Sciatic nerve (tissue), 2 donors: ENCODE measurements at regions not wholly inside any gene's neighbourhood (a gene's known extent, or its start where the extent isn't known, plus 50 kb on each side); places are given as distances from the start of the nearest gene placed in this dataset.

ENCODE experiments used
- ATAC-seq: fragments of 200-7000 bp; cut with Tn5 transposase; one replicate; pipeline ENCODE4 v1.9.1; 2020; ENCODE audit warnings: mild to moderate bottlenecking, moderate library complexity
- DNase-seq: peaks from one replicate; pipeline ENCODE4 v3.0.0-alpha.2; 2020; ENCODE audit warnings: low spot score
- intact Hi-C: fragments of 100-400 bp; cut with DNase I; formaldehyde crosslinking; loops from one replicate; pipeline ENCODE4 v1.14.2; 2022
- donor health status: DM: no; HTN: no; CAD: no.
- donor health status: DM: no; HTN: no; CAD: no.

GRCh38 chr13:33891196-33891742, 73.3 kb downstream of the RFC3 start:
- no peak for DNase-seq
- intact Hi-C loops, result no loop called here
- no peak for ATAC-seq

- ATAC-seq (no peak), DNase-seq (no peak)
- intact Hi-C loops, result no loop called here
These were observed 75.6 kb downstream of the RFC3 start for GRCh38 chr13:33893559-33893958.

DNA sequence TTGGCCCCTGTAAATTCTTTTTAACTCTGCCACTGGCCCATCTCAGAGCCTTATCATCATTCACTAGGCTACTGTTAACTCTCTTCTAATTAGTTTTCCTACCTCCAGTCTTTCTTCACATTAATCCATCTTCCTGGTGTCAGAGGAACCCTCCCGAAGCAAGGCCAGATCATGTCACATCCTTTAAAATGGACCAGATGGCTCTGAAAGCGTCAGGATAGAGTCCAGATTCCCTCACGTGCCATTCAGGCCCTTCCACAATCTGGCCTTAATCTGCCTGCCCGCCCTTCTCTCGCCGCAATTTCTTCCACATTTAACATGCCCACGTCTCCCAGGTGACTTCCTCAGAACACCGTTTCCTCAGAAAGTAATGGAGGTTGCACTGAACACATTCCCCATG, 86.5 kb downstream of the RFC3 start:
- DNase-seq, result no peak
- ATAC-seq, result no peak
- intact Hi-C loops, result no loop called here

DNA sequence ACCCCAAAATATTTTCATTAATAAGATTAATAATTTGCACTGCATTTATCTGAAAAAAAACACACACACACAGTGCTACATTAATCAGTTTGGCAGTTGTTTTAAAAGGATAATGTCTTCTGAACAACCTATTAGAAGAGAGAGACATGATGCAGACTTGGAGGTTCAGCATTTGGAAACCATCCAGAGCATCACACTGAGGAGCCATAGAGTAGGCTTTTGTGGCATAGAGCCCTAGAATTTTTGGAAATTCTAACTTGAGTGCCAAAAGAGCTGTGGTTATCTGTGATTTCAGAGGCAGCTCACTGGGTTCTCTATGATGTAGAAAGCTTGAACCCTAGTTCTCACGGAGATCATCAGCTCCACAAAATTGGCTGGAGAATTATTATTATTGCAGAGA, 90.2 kb downstream of the RFC3 start:
- no peak for ATAC-seq
- DNase-seq, result no peak
- intact Hi-C loops, result no loop called here

- intact Hi-C loops, result no loop called here
- ATAC-seq, result no peak
- no peak for DNase-seq
These were observed 92.3 kb downstream of the RFC3 start for GRCh38 chr13:33910255-33910654.

DNA sequence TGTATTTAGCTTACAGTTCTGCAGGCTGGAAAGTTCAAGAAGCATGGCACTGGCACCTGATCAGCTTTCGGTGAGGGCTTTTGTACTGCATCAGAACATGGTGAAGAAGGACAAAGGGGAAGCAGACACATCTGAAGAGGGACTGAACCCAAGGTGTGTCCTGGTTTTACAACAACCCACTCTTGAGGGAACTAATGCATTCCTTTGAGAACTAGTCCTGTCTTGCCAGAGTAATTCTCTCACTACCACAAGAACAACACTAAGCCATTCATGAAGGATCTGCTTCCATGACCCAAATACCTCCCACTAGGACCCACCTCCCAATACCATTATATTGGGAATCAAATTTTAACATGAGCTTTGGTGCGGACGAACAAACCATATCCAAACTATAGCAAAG, 93.6 kb downstream of the RFC3 start:
- ATAC-seq (no peak), DNase-seq (no peak)
- intact Hi-C loops, result no loop called here

DNA sequence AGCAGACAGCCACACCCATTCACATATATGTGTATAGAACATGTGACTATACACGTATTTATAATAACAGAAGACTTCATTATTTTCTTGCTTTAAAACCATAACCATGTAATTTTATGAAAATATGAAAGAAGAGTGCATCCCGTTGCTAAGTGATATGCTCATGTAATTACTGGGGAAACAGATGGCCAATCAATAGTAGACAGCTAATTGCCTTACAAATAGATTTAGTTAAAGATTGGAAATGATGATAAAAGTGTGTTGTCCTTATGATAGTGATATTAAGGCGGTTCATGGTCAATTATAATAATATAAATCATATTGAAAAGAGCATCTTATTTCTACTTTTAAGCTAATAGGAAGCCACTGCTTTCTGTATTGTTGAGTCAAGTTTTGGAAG, 95.9 kb downstream of the RFC3 start:
- ATAC-seq, result no peak
- intact Hi-C loops, result no loop called here
- no peak for DNase-seq

GRCh38 chr13:33917190-33917589, 99.2 kb downstream of the RFC3 start:
- intact Hi-C loops, result no loop called here
- DNase-seq (no peak), ATAC-seq (no peak)

GRCh38 chr13:33918199-33918932, 100.4 kb downstream of the RFC3 start:
- intact Hi-C loops, result no loop called here
- ATAC-seq, result no peak
- no peak for DNase-seq

GRCh38 chr13:33919120-33919519, 101.2 kb downstream of the RFC3 start:
- intact Hi-C loops, result no loop called here
- ATAC-seq (no peak), DNase-seq (no peak)

GRCh38 chr13:33925563-33925962, 107.6 kb downstream of the RFC3 start:
- ATAC-seq, result no peak
- intact Hi-C loops, result no loop called here

DNA sequence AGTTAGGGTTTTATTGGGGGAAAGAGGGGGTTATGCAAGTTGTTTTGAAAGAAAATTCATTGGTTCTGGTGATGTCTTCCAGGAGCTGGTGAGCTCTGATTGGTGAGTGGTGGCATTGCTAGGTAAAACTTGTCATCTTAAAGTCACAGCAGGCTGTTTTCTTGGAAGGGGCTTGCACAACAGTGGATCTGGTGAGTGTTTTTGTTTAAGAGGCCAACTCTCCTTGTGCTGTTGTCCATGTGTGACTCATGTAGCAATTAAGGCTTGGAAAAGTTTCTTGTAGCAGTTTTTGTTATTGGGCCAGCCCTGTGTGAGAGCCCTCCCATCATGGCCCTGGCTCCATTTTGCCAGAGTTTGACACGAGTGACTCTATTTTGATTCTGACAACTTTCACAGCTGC, 109.4 kb downstream of the RFC3 start:
- peak; percentile 55 for ATAC-seq
- intact Hi-C loops, result no loop called here
- no peak for DNase-seq

More at GRCh38 chr13:33925563-33925962, 107.6 kb downstream of the RFC3 start:
- DNase-seq, result no peak

- DNase-seq (no peak), ATAC-seq (peak; percentile 80)
- intact Hi-C loops, result no loop called here
These were observed 113.7 kb downstream of the RFC3 start for GRCh38 chr13:33931397-33932311.

DNA sequence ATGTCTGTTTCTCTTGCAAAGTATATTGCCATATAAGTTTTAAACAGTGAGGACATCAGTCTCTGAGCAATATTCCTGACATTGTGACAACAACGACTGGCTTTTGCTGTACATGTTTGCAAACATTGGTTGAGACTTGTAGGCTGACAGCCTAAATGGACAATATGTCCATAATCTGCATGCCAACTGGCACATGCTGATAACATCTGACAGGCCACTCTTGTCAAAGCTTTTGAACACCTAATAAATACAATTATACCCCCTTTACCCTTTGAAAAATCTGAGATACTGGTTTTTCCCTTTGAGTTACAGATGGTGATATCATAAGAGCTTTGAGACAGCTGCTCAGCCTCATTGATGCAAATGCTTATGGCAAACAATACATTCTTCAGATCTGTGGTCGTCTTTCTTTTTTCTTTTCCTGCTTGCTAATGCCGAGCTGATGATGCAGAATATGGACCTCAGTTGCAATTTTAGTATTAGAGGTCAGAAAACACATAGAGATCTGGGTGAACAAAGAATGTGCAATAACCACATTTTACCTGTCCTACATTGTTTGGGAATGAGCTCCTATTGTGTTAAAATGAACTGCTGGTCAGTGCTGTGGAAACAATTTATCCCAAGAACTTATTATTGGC, 114.9 kb downstream of the RFC3 start:
- intact Hi-C loops, result no loop called here
- ATAC-seq (no peak), DNase-seq (no peak)

DNA sequence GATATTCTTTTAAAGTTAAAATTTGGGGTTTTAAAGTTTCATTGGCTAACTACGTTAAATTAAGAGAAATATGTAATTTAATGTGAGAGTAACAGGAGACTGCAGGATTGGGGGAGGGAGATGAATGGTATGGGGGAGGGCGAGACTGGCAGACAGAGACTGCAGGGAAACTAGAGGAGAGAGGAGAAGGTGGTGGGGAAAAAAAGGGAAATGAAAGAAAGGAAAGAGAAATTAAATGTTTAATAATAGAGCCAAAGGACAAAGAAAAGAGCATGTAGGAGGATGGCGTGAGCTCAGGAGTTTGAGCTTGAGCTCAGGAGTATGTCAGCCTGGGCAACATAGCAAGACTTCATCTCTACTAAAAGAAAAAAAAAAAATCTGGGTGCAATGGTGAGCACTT, 115.9 kb downstream of the RFC3 start:
- ATAC-seq, result no peak
- intact Hi-C loops, result no loop called here
- no peak for DNase-seq

DNA sequence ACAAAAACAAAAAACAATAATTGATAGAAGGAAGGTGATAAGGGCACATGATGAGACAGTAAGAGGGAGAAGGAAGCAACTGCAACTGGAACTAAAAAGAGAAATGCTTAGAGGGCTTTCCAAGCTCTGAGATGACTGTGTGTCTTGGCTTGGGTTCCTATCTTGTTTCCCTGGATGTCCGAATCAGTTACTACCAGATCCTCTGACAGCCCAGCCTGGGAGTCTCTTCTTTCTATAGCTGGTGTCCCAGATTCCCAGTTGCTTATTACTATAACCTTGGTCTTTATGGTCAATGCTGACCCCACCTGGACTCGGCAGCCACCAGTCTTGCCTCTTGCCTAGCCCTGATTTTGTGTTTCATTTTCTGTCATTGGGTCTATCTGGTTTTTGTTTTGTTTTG, 116.4 kb downstream of the RFC3 start:
- intact Hi-C loops, result no loop called here
- ATAC-seq (no peak), DNase-seq (no peak)

DNA sequence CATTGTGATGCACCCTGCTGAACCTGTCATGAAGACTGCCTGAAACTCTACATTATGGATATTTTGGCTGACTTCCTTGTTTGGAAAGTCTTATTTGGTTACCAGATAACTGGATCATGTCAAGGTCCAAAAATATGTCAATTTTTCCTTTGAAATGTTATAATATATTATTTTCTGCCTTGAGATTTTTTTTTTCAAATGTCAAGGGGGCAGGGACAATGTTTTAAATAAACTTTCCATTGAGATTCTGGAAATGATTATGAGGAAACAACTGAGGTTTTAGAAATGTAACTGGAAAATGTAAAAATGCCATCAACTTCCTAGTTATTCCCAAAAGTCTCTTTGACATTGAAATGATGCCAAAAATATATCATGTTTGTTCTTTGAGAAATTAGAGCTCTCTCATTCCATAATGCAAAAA, 117.0 kb downstream of the RFC3 start:
- intact Hi-C loops, result no loop called here
- no peak for ATAC-seq
- no peak for DNase-seq

GRCh38 chr13:33935969-33936368, 118.0 kb downstream of the RFC3 start:
- no peak for ATAC-seq
- DNase-seq, result no peak
- intact Hi-C loops, result no loop called here

- DNase-seq (no peak), ATAC-seq (no peak)
- intact Hi-C loops, result no loop called here
These were observed 119.6 kb downstream of the RFC3 start for GRCh38 chr13:33937373-33938098.
